ENCODE measurements at regions not wholly inside any gene's neighbourhood (a gene's known extent, or its start where the extent isn't known, plus 50 kb on each side); places are given as distances from the start of the nearest gene placed in this dataset.
A peak's percentile ranks its signal among the peaks of the same experiment; 100 is the strongest.

GRCh38 chr4:186875476-186875875, 151.8 kb upstream of the FAT1 start:
- H3K4me3 ChIP-seq (replicated peaks; ENCODE audit: low read depth, low read length) = no peak overlapping the region
- no peak for DNase-seq (ENCODE audit: extremely low read depth, low read depth)
- TF ChIP-seq CTCF (IDR thresholded peaks at IDR 0.05; ENCODE audit: low read depth, low read length, missing control alignments) = no peak

GRCh38 chr4:186876961-186877626, 153.4 kb upstream of the FAT1 start:
- no peak for TF ChIP-seq CTCF (IDR thresholded peaks at IDR 0.05; ENCODE audit: low read depth, low read length, missing control alignments)
- no peak for DNase-seq (ENCODE audit: extremely low read depth, low read depth)
- H3K4me3 ChIP-seq (replicated peaks; ENCODE audit: low read depth, low read length) = no peak overlapping the region

GRCh38 chr4:186878203-186878776, 154.6 kb upstream of the FAT1 start:
- no peak for TF ChIP-seq CTCF (IDR thresholded peaks at IDR 0.05; ENCODE audit: low read depth, low read length, missing control alignments)
- peak; percentile 16 for DNase-seq (ENCODE audit: extremely low read depth, low read depth)
- no peak overlapping the region for H3K4me3 ChIP-seq (replicated peaks; ENCODE audit: low read depth, low read length)

GRCh38 chr4:186881521-186882220, 158.0 kb upstream of the FAT1 start:
- DNase-seq (ENCODE audit: extremely low read depth, low read depth) = no peak
- TF ChIP-seq CTCF (IDR thresholded peaks at IDR 0.05; ENCODE audit: low read depth, low read length, missing control alignments) = no peak
- no peak overlapping the region for H3K4me3 ChIP-seq (replicated peaks; ENCODE audit: low read depth, low read length)

- H3K4me3 ChIP-seq (replicated peaks; ENCODE audit: low read depth, low read length) = no peak overlapping the region
- no peak for TF ChIP-seq CTCF (IDR thresholded peaks at IDR 0.05; ENCODE audit: low read depth, low read length, missing control alignments)
- DNase-seq (ENCODE audit: extremely low read depth, low read depth) = no peak
Observed at GRCh38 chr4:186882293-186882692, 158.6 kb upstream of the FAT1 start.

GRCh38 chr4:186885289-186885688, 161.6 kb upstream of the FAT1 start:
- no peak overlapping the region for H3K4me3 ChIP-seq (replicated peaks; ENCODE audit: low read depth, low read length)
- DNase-seq (ENCODE audit: extremely low read depth, low read depth) = no peak
- no peak for TF ChIP-seq CTCF (IDR thresholded peaks at IDR 0.05; ENCODE audit: low read depth, low read length, missing control alignments)
